ENCODE measurements at regions not wholly inside any gene's neighbourhood (a gene's known extent, or its start where the extent isn't known, plus 50 kb on each side); places are given as distances from the start of the nearest gene placed in this dataset.

DNA sequence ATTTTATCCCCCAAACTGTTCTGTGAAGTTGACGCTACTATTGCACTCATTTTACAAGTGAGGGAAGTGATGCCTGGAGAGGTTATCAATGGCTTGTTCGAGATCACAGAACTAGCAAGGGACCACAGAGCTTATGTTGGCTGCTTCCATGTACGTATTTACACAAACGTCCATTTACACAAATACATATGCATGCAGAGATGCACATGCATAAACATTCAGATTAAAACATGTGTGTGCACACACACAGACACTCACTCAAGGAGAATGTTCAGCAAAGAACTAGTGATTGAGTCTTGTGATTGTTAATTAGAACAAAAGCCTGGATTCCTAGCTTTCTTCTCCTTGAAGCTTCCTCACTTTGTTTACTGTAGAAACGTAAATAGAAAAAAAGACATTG is 321.5 kb upstream of the CHD6 start:
- no peak for DNase-seq

DNA sequence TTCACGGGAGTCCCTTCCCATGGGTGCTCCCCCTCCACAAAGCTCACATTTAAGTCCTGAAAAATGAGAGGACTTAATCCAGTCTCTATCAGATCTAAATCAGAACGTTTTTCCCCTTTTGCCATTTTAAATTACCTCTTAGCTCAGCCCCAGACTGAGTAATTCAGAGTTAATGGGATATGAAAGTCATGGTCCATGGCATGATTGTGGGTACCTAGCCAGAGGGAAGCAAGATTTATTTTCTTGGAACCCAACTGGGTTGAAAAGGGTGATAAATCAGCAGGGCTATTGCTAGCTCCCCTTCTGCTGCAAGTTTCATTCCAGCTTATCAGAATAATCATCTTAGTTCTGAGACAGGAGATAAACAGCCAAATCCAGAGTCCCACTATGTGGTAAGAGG is 320.2 kb upstream of the CHD6 start:
- DNase-seq: no peak

DNA sequence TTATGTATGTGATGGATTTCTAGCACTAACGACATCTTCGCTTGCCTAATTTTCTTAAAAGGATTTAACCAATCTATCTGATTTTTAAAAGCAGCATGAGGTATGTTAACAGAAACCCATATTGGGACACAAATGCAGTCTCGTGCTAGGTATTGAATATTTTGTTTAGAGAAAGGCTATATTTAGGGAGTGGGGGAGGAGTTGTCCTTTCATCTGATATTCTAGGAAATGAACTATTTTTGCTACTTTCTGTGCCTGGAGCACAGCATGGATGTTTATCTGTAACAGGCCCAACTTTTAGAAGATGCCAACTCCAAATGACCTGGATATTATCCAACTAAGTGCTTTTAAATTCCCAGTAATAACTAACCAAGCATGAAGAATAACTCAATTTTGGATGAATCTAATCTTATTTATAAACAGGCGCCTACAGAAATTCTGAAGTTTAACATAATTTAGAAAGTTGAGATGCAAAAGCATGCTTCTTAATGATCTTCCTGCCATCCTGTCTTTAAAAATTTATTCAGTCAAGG is 317.1 kb upstream of the CHD6 start:
- DNase-seq: no peak

DNA sequence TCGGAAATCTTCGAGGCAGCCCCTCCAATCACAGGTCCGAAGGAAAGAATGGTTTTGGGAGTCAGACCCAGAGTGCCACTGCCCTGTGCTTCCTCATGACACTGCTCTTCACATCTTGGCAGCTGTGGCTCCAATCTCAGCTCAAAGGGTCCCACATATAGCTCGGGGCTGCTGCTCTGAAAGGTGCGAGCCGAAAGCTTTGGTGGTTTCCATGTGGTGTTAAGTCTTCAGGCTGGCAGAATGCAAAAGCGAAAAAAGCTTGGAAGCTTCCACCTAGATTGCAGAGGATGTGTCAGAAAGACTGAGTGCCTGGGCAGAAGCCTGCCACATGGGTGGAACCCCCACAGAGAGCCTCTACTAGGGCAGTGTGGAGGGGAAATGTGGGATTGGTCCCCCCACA is 314.3 kb upstream of the CHD6 start:
- DNase-seq: no peak

DNA sequence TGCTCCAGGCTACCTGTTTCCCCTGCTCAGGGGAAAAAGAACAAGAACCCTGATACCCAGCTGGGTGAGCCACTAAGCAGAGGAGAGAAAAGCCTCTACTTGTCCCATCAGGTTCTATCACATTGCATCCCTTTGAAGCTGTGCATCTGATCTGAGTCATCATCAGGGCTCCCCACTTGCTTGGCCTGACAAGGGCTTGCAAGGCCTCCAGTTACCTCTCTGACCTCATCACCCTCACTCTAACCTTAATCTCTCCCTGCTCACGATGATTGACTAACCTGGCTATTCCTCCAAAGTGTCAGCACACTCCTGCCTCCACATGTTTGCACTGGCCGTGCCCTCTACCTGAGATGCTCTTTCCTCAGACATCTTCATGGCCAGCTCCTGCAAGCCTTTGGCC is 309.5 kb upstream of the CHD6 start:
- DNase-seq: no peak

GRCh38 chr20:41927189-41927588 is 309.0 kb upstream of the CHD6 start:
- no peak for DNase-seq

DNA sequence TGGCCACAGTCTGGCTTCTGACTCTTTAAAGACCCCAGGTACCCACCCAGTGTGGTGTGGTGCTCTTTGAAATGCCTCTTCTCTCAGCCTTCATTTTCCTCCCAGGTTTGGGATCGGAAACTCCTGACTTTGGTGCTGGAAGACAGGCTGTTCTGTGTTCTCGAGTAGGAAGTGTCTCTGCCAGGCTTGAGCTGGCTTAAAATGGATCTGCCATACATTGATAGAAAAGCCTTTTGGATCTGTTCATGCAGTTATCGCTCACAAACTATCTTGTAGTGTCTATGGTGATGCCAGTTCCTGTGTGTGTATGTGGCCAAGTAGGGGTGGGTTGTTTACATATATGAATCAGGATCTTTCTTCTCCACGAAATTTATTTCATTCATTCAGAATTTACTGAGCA is 307.3 kb upstream of the CHD6 start:
- no peak for DNase-seq

DNA sequence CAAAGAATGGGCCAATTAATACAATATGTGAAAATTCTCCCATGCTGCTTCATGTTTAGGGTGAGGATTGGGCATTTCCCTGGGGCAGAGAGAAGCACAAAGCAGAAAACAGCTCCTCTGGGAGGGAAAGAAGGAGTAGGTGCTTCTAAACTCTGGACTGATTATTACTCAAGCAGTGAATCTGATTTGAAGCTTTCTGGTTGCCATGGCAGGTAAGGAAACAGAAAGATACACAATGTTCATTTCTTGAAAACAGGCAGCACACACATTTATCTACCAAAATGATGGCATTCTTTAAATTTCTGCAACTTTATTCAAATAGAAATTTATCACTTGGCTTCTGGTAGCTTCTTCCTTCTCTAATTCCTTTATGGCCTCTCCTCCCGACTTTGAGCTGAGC is 305.4 kb upstream of the CHD6 start:
- no peak for DNase-seq

DNA sequence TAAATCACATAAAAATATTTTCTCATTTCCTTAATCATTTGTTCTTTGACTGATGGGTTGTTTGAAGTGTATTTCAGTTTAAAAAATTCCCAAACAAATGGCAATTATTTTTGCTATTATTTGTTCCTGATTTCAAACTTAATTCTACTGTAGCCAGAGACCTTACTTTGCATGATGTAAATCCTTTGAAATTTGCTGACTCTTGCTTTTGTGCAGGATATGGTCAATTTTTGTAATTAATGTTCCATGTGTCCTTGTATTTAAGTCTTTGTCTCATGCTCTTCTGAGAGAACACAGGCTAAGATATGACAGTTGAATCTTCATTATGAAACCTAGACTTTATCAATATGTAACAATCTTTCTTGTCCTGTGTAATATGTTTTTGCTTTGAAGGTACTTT is 295.0 kb upstream of the CHD6 start:
- no peak for DNase-seq

- DNase-seq: no peak
Measured at GRCh38 chr20:41910558-41910957, 292.4 kb upstream of the CHD6 start.

DNA sequence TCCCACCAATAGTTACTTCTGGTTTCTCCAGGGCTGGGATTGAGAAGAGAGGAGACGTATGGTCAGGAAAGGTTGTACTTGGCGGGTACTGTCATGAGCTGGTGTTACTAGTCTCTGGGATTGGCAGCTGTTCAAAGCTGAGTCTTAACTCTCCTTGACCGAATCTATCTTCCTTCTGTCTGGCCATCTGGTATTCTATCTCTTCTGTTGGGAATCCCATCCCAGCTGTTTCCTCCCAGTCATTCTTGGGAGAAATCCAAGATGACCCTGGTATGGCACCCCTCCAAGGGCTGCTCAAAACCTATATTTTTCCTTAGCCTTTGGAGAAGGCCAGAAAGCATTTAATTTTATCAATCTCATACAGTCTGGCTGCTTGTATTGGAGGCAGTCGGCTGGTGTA is 287.0 kb upstream of the CHD6 start:
- no peak for DNase-seq

- no peak for DNase-seq
Measured at GRCh38 chr20:41903586-41903985, 285.4 kb upstream of the CHD6 start.

GRCh38 chr20:41902346-41902745 is 284.2 kb upstream of the CHD6 start:
- DNase-seq: no peak

- DNase-seq: no peak
Measured at GRCh38 chr20:41900201-41900691, 282.1 kb upstream of the CHD6 start.

DNA sequence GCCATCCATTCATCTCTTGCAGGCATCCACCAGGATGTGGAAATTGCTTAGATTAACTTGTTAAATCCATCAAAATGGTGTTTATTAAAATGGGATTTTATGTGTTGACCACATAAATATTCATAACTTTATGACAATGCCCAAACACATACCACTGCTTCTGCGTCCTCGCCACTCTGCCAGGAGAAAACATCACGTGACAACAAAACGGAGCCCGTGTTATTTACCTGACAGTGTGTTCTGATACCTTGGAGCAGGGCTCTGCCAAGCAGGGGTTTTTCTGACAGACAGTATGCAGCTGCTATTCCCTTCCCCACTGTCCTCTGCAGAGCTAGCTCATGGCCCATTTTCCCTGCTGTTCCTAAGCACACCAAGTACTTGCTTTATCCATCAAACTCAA is 279.5 kb upstream of the CHD6 start:
- DNase-seq: no peak

DNA sequence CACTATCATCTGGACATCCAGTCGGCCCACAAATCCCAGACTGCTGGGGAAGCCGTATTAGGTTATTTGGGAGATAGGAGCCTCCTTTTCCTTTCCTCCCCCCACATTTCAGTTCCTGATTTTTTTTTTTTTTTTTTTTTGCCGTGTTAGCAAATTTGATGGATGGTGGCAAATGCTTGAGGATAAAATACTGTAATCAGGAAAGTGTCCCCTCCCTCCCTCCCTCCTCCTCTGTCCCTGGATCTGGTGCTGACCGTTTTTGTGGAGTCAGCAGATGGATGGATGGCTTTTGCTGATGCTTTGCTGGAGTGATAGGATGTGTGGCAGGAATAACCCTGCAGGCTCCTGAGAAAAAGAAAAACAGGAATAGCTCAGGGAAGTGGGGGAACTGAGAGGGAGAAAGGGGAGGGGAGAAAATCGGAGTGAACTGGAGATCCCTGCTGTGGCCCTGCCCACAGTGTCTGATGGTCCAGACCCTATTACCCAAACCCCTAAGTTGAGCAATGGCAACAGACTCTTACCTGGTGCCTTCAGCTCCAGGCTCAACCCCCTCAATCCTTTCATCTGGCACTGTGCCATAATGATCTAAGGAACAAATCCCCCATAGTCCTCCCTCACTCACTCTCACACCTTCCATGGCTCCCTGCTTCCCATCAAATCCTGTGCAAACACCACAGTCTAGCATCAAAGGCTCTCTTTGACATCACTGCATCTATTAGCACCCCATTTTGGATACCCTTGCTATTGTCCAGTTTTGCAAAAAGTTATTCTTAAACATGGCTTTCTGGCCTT is 277.3 kb upstream of the CHD6 start:
- no peak for DNase-seq

GRCh38 chr20:41894255-41894963 is 276.2 kb upstream of the CHD6 start:
- DNase-seq: no peak

DNA sequence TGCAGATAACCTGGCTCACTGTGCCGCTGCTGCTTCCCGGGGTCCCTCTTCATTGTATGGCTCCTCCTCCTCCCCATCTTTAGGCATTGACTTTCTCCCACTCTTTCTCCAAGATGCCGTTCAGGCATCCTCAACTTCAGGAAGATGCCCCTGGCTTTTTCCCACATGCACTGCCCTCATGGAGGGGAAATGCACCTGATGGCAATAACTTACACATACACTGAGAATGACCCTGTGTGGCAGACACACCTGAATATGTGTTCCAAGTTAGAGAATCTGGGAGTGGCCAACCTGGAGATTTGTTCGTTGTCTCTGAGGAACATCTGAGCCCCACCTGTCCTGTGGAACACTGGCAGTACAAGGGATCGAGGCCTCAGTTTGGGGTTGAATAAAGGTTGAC is 273.9 kb upstream of the CHD6 start:
- no peak for DNase-seq

GRCh38 chr20:41889844-41890224 is 271.7 kb upstream of the CHD6 start:
- no peak for DNase-seq

- no peak for DNase-seq
Measured at GRCh38 chr20:41889126-41889843, 271.1 kb upstream of the CHD6 start.

GRCh38 chr20:41888434-41888833 is 270.3 kb upstream of the CHD6 start:
- no peak for DNase-seq

DNA sequence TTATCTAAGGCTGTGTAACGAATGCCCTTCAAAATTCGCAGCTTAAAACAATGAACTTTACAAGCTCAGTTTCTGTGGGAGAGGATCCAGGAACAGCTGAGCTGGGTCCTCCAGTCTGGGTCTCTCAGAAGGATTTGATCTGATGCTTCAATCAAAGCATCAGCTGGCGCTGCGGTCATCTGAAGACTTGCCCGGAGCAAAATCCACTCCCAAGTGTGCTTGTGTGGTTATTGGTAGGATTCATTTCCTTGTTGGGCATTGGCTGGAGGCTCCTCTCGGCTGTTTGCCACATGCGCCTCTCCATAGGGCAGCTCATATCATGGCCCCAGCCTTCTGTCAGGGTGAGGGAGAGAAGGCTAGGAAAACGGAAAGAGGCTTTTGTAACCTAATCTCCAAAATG is 269.3 kb upstream of the CHD6 start:
- DNase-seq: no peak

GRCh38 chr20:41881466-41882046 is 263.4 kb upstream of the CHD6 start:
- no peak for DNase-seq
